GM18508 (cell line): ENCODE measurements at regions not wholly inside any gene's neighbourhood (a gene's known extent, or its start where the extent isn't known, plus 50 kb on each side); places are given as distances from the start of the nearest gene placed in this dataset.
"Not testable (repeated sequence)": the region's sequence is repeated elsewhere in the genome, so short reads cannot be mapped to it uniquely, and the experiment has no call there.

Experiments used
- ATAC-seq: cut with Tn5 transposase; IDR thresholded peaks from one replicate; pipeline ENCODE4 v1.9.1; 2021; ENCODE audit warnings: moderate number of reproducible peaks; ENCODE audit not compliant: insufficient read depth, unreplicated experiment

- not testable (repeated sequence) for ATAC-seq
Observed at GRCh38 chr11:26882363-26882880, 111.5 kb upstream of the FIBIN start.

GRCh38 chr11:26891501-26891900 is 102.4 kb upstream of the FIBIN start:
- ATAC-seq = no peak

DNA sequence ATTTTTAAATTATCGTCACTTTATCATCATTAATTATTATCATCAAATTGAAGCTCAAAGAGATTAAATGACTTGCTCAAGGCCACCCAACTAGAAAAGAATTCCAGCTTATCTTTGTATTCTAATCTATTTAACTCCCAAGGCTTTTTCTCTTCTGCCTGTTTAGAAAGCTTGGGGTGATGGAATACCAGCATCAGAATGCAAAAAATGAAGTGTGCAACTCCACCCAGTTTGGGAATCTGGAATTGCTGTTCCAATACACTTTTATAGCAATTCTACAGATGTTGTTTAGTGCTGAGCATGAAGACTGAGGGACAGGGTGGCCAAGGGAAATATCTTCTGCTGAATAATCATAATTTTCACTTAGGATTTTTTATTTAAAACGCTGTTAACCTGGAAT is 97.2 kb upstream of the FIBIN start:
- no peak for ATAC-seq

GRCh38 chr11:26898799-26899198 is 95.1 kb upstream of the FIBIN start:
- ATAC-seq = no peak

- no peak for ATAC-seq
Observed at GRCh38 chr11:26901162-26901561, 92.8 kb upstream of the FIBIN start.

DNA sequence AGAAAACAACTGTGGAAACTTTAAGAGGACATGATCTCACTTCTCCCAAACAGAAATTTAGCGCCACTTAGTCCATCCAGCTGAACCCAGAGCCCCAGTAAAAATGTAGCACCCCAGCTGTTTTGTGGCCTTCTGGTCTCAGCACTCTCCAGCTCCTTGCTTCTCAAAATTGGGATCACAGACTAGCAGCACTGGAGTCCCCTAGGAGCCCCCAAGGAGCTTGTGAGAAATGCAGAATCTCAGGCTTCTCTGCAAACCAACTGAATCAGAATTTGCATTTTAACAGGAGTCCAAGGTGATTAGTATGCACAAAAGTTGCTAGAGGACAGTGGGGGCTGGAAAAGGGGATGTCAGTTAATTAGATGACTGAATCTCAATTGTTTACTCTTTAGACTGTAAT is 89.8 kb upstream of the FIBIN start:
- ATAC-seq = no peak

DNA sequence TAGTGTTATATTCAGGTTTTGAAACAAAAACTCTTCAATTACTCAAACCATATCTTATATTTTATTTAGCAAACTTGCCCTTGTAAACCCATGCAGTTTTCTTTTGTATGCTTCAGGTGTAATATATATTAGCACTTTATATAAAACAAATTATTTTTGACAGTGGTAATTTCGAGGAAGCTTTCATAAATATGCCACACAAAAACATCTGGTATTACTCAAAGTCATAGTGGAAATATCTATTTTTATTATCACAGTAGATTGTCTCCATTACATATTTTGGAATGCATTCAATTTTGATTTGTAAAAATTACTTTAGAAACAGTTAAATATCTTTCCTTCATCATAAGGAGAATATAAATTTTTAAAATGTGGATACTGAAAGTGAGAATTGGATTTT is 89.1 kb upstream of the FIBIN start:
- no peak for ATAC-seq

DNA sequence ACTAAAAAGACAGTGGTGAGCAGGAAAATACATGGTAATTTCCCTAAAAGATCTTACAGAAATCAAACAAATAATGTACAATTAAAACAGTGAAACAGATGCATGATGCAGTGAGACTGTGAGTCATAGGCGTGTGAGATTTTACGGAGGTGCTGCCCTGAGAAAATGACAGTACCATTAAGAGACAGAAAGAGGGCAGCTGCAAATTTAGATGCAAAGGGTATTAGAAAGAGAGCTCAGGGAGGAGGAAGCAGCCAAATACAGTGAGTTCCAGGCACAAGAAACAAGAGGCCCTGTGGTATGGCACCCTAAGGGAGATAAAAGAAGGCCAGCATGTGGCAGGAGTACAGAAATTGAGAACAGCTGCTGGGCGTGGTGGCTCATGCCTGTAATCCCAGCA is 88.5 kb upstream of the FIBIN start:
- ATAC-seq = no peak

- no peak for ATAC-seq
Observed at GRCh38 chr11:26909515-26909914, 84.4 kb upstream of the FIBIN start.

- no peak for ATAC-seq
Observed at GRCh38 chr11:26909991-26910591, 83.8 kb upstream of the FIBIN start.

DNA sequence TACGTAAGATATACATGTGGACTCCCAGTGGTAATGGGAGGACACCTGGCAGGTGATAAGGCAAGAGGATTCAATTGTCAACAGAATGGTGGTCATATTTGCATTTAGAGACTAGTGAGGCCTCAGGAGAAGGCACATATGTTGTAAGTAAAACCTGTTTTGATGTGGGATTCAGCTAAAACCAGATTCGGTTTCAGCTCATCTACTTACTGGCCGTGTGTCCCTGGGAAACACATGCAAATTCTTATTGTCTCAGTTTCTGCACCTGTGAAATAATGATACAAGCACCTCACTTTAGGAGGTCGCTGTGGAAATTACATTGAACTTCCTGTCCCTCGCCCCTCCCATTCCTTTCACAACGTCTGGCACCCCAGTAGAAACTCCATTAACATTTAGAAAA is 78.9 kb upstream of the FIBIN start:
- peak; percentile 69 for ATAC-seq

GRCh38 chr11:26916805-26917204 is 77.1 kb upstream of the FIBIN start:
- ATAC-seq = no peak

DNA sequence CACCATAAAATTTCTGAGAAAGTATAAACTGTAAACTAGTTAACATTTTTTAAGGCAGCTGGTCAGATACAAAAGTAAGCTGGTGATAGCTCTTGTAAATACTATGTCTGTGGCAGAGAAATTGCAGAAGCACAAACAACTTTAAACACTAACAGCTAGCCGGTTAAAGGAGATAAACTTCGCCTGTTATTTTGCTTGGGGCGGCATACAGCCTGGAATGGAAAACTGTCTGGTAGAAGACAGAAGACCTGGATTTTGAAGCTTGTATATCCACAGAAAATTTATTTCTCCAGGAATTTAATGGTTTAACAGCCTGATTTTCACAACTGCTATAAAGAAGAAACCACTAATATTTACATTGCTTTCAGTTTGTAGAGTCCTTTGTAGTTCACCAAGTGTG is 65.3 kb upstream of the FIBIN start:
- ATAC-seq = no peak

DNA sequence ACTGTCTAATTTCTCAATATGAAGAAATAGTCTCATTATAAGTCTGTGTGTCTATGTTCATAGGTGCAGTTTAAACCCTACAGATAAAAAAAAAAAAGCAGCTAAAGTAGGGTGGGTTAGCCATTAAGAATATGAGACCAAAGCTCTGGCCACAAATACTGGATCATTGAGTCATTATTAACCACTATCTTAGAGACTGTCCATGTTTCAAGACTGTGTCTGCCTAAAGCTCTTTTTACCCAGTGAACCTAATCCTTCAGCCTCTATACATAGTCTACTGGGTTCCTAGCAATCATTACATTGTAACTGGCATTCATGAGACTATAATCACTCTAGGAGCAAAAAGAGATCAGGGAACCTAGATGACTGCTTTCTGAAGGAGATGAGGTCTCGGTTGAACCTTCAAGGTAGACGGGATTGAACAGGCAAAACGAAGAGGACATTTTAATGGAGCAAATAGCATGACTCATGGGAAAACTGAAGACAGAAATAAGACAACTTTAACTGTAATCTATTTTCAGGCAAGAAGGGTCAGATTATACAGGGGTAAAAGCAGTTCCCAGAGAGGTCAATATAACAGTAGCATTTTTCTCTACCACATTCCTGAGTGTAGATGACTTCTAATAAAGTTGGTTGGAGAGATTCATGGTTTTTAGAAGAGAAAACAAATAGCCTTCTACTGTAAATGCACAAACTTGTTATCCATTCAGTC is 64.0 kb upstream of the FIBIN start:
- no peak for ATAC-seq

GRCh38 chr11:26930518-26931247 is 63.2 kb upstream of the FIBIN start:
- no peak for ATAC-seq

- ATAC-seq = no peak
Observed at GRCh38 chr11:26931248-26931631, 62.7 kb upstream of the FIBIN start.

DNA sequence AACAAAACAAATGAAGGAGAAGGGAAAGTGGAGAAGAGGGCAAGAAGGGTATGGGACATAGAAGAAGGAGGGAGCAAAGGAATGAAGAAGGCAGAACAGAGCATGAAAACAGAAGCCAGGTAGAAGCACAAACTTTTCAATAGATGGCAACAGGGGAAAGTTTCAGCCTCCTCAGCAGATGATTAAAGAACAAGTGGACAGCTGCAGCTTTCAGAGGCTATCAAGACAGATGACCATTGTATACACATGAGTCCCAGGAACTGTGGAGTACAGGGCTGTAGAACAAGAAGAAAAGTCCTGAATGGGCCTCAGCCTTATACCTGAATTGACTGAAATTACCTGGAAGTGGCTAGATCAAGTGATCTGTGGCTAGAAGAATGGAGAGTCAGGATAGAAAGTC is 62.0 kb upstream of the FIBIN start:
- ATAC-seq = no peak

GRCh38 chr11:26936109-26936508 is 57.8 kb upstream of the FIBIN start:
- no peak for ATAC-seq

DNA sequence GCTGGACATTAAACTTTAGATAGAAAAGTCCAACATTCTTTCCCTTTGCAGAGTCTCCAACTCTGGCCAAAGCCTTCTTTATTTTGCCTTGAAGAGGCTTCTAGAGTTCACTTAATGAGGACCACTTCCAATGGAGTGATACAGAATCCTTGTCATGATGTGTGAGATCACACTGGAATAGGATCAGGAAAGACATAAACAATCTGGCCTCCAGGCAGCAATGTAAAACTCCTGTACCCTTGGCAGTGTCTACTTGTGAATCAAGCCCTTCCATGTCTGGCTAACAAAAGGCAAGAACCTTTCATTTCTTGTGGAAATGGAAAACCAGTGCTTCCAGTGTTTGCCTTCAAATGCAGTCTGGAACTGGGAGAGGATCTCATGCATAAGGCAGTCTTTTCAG is 56.5 kb upstream of the FIBIN start:
- ATAC-seq = no peak

GRCh38 chr11:26940501-26940900 is 53.4 kb upstream of the FIBIN start:
- ATAC-seq = not testable (repeated sequence)

DNA sequence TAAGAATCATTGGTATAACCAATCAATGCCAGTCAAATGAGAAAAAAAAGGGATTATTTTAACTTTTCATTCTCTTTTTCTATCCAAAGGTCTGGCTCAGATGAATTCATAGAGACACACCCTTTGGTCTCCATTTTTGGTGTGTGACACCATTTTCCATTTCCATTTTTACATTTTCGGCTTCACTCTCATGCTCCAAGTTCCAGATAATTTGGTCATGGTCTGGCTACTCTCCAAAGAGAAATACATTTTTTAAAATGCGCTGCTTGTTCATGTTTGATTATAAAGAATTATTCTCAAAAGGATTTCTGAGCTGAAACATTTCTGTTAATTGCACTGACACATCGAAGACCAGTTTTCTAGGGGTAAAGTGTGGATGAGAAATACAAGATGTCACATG is 51.6 kb upstream of the FIBIN start:
- no peak for ATAC-seq
